ENCODE measurements at regions not wholly inside any gene's neighbourhood (a gene's known extent, or its start where the extent isn't known, plus 50 kb on each side); places are given as distances from the start of the nearest gene placed in this dataset.

DNA sequence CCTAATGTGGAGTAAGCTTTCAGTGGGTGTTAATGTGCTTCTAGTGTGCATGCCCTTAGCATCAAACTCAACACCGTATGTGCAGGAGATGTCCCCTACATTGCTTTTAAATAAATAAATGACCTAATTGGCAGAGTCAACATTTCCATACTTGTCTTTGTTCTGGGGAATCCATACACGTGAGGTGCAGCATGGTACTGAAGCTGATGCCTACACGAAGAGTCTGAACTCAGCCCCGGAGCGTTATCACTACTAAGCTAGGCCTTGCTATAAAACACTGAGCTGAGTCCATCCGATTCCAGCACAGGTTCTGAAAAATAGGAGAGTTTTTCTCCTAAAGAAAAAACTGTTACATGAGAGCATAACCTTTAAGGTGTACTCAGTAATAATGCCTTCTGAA lies 125.0 kb upstream of the DYRK2 start:
- intact Hi-C loops (cut with DNase I), result no loop called here
- Histone ChIP-seq H3K4me3 (no peak overlapping the region), H3K27me3 (no peaks in the 10 kb centered on the region), H3K27ac (no peak overlapping the region), H3K9me3 (no peaks in the 10 kb centered on the region), H3K36me3 (no peaks in the 10 kb centered on the region), H3K4me1 (no peaks in the 10 kb centered on the region)
- ATAC-seq, result no peak
- TF ChIP-seq, protein P1, sequence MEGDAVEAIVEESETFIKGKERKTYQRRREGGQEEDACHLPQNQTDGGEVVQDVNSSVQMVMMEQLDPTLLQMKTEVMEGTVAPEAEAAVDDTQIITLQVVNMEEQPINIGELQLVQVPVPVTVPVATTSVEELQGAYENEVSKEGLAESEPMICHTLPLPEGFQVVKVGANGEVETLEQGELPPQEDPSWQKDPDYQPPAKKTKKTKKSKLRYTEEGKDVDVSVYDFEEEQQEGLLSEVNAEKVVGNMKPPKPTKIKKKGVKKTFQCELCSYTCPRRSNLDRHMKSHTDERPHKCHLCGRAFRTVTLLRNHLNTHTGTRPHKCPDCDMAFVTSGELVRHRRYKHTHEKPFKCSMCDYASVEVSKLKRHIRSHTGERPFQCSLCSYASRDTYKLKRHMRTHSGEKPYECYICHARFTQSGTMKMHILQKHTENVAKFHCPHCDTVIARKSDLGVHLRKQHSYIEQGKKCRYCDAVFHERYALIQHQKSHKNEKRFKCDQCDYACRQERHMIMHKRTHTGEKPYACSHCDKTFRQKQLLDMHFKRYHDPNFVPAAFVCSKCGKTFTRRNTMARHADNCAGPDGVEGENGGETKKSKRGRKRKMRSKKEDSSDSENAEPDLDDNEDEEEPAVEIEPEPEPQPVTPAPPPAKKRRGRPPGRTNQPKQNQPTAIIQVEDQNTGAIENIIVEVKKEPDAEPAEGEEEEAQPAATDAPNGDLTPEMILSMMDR (IDR thresholded peaks at IDR 0.05), result no peak
- no peak for DNase-seq

- TF ChIP-seq, protein P1 (IDR thresholded peaks at IDR 0.05), result no peak
- Histone ChIP-seq H3K4me3 (no peak overlapping the region), H3K9me3 (no peaks in the 10 kb centered on the region), H3K4me1 (no peaks in the 10 kb centered on the region), H3K36me3 (no peaks in the 10 kb centered on the region), H3K27me3 (no peaks in the 10 kb centered on the region), H3K27ac (no peak overlapping the region)
- intact Hi-C loops (cut with DNase I), result no loop called here
- DNase-seq (no peak), ATAC-seq (no peak)
Observed at GRCh38 chr12:67524861-67525616, 123.5 kb upstream of the DYRK2 start.

GRCh38 chr12:67525617-67525884 lies 123.0 kb upstream of the DYRK2 start:
- Histone ChIP-seq H3K9me3 (no peaks in the 10 kb centered on the region), H3K27ac (no peak overlapping the region), H3K4me3 (no peak overlapping the region), H3K36me3 (no peaks in the 10 kb centered on the region), H3K4me1 (no peaks in the 10 kb centered on the region), H3K27me3 (no peaks in the 10 kb centered on the region)
- DNase-seq (no peak), ATAC-seq (no peak)
- intact Hi-C loops (cut with DNase I), result no loop called here
- TF ChIP-seq, protein P1 (IDR thresholded peaks at IDR 0.05), result no peak

DNA sequence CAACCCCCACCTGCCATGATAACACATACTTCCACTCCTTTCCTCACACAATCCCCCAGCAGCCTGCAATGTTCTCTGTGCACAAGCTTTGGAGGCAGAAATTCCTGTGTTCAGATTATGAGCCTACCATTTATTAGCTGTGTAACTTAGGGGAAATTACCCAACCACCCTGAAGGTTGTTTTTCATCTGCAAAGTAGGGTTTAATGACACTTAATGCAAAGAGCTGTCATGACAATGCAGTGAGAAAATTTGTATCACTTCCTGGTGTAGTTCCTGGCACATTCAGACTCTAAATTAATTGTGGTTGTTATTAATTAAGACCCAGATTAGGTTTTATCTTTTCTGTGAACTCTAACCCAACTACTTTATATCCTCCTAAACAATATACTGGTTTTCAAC lies 122.4 kb upstream of the DYRK2 start:
- Histone ChIP-seq H3K36me3 (no peaks in the 10 kb centered on the region), H3K4me3 (no peak overlapping the region), H3K27ac (no peak overlapping the region), H3K27me3 (no peaks in the 10 kb centered on the region), H3K4me1 (no peaks in the 10 kb centered on the region), H3K9me3 (no peaks in the 10 kb centered on the region)
- no peak for ATAC-seq
- TF ChIP-seq, protein P1 (IDR thresholded peaks at IDR 0.05), result no peak
- DNase-seq, result no peak
- intact Hi-C loops (cut with DNase I), result no loop called here

GRCh38 chr12:67531051-67531450 lies 117.5 kb upstream of the DYRK2 start:
- H3K4me3 ChIP-seq, result no peak overlapping the region
- DNase-seq (no peak), ATAC-seq (no peak)
- H3K27me3 ChIP-seq, result no peaks in the 10 kb centered on the region
- no peak overlapping the region for H3K27ac ChIP-seq
- no peaks in the 10 kb centered on the region for H3K9me3 ChIP-seq
- H3K36me3 ChIP-seq, result no peaks in the 10 kb centered on the region
- intact Hi-C loops (cut with DNase I), result no loop called here
- TF ChIP-seq, protein P1 (IDR thresholded peaks at IDR 0.05), result no peak
- no peaks in the 10 kb centered on the region for H3K4me1 ChIP-seq

GRCh38 chr12:67531501-67531900 lies 117.0 kb upstream of the DYRK2 start:
- no peak overlapping the region for H3K27ac ChIP-seq
- H3K27me3 ChIP-seq, result no peaks in the 10 kb centered on the region
- H3K4me3 ChIP-seq, result no peak overlapping the region
- H3K4me1 ChIP-seq, result no peaks in the 10 kb centered on the region
- H3K36me3 ChIP-seq, result no peaks in the 10 kb centered on the region
- ATAC-seq, result no peak
- no peak for DNase-seq
- intact Hi-C loops (cut with DNase I), result no loop called here
- TF ChIP-seq, protein P1 (IDR thresholded peaks at IDR 0.05), result no peak
- H3K9me3 ChIP-seq, result no peaks in the 10 kb centered on the region

Data from upper lobe of right lung (tissue), 1 donor.